ENCODE measurements at regions not wholly inside any gene's neighbourhood (a gene's known extent, or its start where the extent isn't known, plus 50 kb on each side); places are given as distances from the start of the nearest gene placed in this dataset.

DNA sequence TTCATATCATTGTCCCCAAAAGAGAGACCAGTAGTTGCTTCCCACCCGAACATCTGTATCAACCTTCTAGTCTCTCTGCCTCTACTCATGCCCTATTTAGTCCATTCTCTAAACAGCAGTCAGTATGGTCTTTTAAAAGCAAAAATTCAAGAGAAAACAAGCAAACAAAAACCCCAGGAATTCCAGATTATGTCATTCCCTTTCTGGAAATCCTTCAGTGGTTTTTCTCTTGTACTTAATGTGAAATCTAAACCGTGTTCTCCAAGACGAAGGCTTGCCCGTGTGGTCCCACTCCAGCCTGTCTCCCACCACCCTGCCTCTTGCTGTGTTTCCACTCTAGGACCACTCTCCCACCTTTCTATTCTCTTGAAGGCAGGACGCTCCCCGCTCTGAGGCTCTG lies 90.8 kb downstream of the TMEM30B start:
- TF ChIP-seq, protein P1, sequence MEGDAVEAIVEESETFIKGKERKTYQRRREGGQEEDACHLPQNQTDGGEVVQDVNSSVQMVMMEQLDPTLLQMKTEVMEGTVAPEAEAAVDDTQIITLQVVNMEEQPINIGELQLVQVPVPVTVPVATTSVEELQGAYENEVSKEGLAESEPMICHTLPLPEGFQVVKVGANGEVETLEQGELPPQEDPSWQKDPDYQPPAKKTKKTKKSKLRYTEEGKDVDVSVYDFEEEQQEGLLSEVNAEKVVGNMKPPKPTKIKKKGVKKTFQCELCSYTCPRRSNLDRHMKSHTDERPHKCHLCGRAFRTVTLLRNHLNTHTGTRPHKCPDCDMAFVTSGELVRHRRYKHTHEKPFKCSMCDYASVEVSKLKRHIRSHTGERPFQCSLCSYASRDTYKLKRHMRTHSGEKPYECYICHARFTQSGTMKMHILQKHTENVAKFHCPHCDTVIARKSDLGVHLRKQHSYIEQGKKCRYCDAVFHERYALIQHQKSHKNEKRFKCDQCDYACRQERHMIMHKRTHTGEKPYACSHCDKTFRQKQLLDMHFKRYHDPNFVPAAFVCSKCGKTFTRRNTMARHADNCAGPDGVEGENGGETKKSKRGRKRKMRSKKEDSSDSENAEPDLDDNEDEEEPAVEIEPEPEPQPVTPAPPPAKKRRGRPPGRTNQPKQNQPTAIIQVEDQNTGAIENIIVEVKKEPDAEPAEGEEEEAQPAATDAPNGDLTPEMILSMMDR (IDR thresholded peaks at IDR 0.05), result no peak
- TF ChIP-seq POLR2A (IDR thresholded peaks at IDR 0.05), result no peak
